ENCODE measurements at regions not wholly inside any gene's neighbourhood (a gene's known extent, or its start where the extent isn't known, plus 50 kb on each side); places are given as distances from the start of the nearest gene placed in this dataset.

DNA sequence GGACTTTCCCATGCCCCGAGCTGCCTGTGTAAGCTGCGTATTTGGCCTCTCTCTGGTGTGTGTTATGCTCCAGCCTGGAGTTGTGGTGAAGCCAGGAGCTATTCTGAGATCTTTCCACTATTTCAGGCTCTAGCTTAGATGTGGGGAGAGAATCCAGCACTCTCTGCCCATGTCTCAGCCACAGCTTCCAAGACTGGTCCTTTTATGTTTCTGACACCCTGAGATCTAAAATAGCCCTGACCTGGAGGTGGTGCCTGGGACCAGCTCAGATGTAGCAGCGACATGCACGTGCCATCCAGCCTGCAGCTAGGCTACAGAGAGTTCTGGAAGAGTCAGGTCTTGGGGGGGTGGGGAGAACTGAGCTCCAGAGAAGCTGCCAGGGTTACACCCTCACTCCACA lies 76.5 kb downstream of the TENT5C start:
- TF ChIP-seq, protein P1, sequence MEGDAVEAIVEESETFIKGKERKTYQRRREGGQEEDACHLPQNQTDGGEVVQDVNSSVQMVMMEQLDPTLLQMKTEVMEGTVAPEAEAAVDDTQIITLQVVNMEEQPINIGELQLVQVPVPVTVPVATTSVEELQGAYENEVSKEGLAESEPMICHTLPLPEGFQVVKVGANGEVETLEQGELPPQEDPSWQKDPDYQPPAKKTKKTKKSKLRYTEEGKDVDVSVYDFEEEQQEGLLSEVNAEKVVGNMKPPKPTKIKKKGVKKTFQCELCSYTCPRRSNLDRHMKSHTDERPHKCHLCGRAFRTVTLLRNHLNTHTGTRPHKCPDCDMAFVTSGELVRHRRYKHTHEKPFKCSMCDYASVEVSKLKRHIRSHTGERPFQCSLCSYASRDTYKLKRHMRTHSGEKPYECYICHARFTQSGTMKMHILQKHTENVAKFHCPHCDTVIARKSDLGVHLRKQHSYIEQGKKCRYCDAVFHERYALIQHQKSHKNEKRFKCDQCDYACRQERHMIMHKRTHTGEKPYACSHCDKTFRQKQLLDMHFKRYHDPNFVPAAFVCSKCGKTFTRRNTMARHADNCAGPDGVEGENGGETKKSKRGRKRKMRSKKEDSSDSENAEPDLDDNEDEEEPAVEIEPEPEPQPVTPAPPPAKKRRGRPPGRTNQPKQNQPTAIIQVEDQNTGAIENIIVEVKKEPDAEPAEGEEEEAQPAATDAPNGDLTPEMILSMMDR (IDR thresholded peaks at IDR 0.05), result no peak
- no peak for TF ChIP-seq POLR2A (IDR thresholded peaks at IDR 0.05)

All from body of pancreas (tissue), 4 donors.